Umbilical cord (tissue), 1 donor: ENCODE measurements at regions not wholly inside any gene's neighbourhood (a gene's known extent, or its start where the extent isn't known, plus 50 kb on each side); places are given as distances from the start of the nearest gene placed in this dataset.
A peak's percentile ranks its signal among the peaks of the same experiment; 100 is the strongest.

Source experiments
- DNase-seq: peaks from one replicate; pipeline ENCODE4 v3.0.0-alpha.2; 2015; ENCODE audit warnings: low spot score

- no peak for DNase-seq
Measured at GRCh38 chr4:100285121-100285520, 94.9 kb upstream of the DDIT4L start.

- no peak for DNase-seq
Measured at GRCh38 chr4:100284129-100284880, 94.0 kb upstream of the DDIT4L start.

- DNase-seq = no peak
Measured at GRCh38 chr4:100280807-100281206, 90.5 kb upstream of the DDIT4L start.

- no peak for DNase-seq
Measured at GRCh38 chr4:100278567-100278966, 88.3 kb upstream of the DDIT4L start.

- DNase-seq = no peak
Measured at GRCh38 chr4:100269446-100269845, 79.2 kb upstream of the DDIT4L start.

- DNase-seq = no peak
Measured at GRCh38 chr4:100268789-100269188, 78.5 kb upstream of the DDIT4L start.

- DNase-seq = peak; percentile 12
Measured at GRCh38 chr4:100261346-100261745, 71.1 kb upstream of the DDIT4L start.

GRCh38 chr4:100258675-100259074, 68.4 kb upstream of the DDIT4L start:
- no peak for DNase-seq

GRCh38 chr4:100257567-100257966, 67.3 kb upstream of the DDIT4L start:
- no peak for DNase-seq

- DNase-seq = no peak
Measured at GRCh38 chr4:100254237-100254636, 64.0 kb upstream of the DDIT4L start.

- DNase-seq = no peak
Measured at GRCh38 chr4:100248476-100248875, 58.2 kb upstream of the DDIT4L start.

GRCh38 chr4:100246697-100247096, 56.4 kb upstream of the DDIT4L start:
- no peak for DNase-seq

GRCh38 chr4:100244347-100244746, 54.1 kb upstream of the DDIT4L start:
- DNase-seq = no peak
